ENCODE measurements at regions not wholly inside any gene's neighbourhood (a gene's known extent, or its start where the extent isn't known, plus 50 kb on each side); places are given as distances from the start of the nearest gene placed in this dataset.

DNA sequence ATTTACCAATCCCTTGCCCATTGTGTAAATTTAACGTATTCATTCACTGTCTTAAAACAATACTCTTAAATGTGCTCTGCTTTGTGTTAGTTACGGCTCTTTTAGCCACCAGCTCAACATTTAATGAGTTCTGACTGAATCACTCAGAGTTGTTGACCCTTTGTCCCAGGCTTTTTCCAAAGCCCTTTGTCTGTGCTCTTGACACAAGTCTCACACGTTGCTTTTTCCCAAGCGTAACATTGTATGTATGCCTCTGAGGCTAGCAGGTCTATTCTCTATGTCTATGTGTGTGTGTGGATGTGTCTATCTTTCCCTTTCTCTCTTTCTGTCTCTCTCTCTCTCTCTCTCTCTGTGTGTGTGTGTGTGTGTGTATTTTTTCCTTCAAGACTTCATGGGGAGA is 435.4 kb upstream of the GOLIM4 start:
- no peak overlapping the region for H4K8ac ChIP-seq (ENCODE audit: low read depth in 2 of 2, low read length in 2 of 2)
- no peaks in the 10 kb centered on the region for H3K9me3 ChIP-seq (ENCODE audit: control insufficient read depth, insufficient read depth, low read length)
- DNase-seq, result no peak
- POLR2A ChIA-PET (ENCODE audit: unreplicated experiment), result interaction anchor here (0.6 kb wide), 1 partner anchor 218 kb away, joined by 4 read pairs; no protein-coding TSS in a partner anchor
- no peak overlapping the region for H2AK9ac ChIP-seq (replicated peaks; ENCODE audit: low read depth, low read length, poor library complexity)
- peak overlapping the region; percentile 50 for H2BK5ac ChIP-seq (ENCODE audit: low read depth, low read length, poor library complexity, severe bottlenecking)
- no peak overlapping the region for H3K23ac ChIP-seq (ENCODE audit: low read depth, low read length)
- H3K56ac ChIP-seq (ENCODE audit: extremely low read depth, insufficient read depth, low read length), result no peak overlapping the region
- no peak overlapping the region for H4K5ac ChIP-seq (ENCODE audit: low read depth, low read length)
- CTCF ChIA-PET, result no interaction called here
- H2AFZ ChIP-seq (replicated peaks; ENCODE audit: low read length, poor library complexity), result no peak overlapping the region
- H2BK120ac ChIP-seq (ENCODE audit: low read depth, low read length), result no peak overlapping the region
- no peaks in the 10 kb centered on the region for H4K20me1 ChIP-seq (ENCODE audit: insufficient read depth, low read length)
- no peak overlapping the region for H2AK5ac ChIP-seq (ENCODE audit: low read depth, low read length)
- H4K91ac ChIP-seq (ENCODE audit: insufficient read depth, low read depth, low read length), result no peak overlapping the region
- in situ Hi-C loops (cut with MboI; ENCODE audit: low sequenced_read_pairs) (no loop called here), intact Hi-C loops (cut with micrococcal nuclease) (no loop called here), dilution Hi-C loops (cut with HindIII; ENCODE audit: low sequenced_read_pairs, unreplicated experiment) (no loop called here)
- no peaks in the 10 kb centered on the region for H3K79me1 ChIP-seq (ENCODE audit: low read depth in 1 of 2, low read length in 2 of 2)
- TF ChIP-seq MXI1 (IDR thresholded peaks at IDR 0.05; ENCODE audit: borderline replicate concordance, low read depth, low read length) (no peak), SMC3 (IDR thresholded peaks at IDR 0.05; ENCODE audit: low read depth, low read length) (no peak)
- TF ChIP-seq, protein P1, sequence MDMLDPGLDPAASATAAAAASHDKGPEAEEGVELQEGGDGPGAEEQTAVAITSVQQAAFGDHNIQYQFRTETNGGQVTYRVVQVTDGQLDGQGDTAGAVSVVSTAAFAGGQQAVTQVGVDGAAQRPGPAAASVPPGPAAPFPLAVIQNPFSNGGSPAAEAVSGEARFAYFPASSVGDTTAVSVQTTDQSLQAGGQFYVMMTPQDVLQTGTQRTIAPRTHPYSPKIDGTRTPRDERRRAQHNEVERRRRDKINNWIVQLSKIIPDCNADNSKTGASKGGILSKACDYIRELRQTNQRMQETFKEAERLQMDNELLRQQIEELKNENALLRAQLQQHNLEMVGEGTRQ (IDR thresholded peaks at IDR 0.05; ENCODE audit: low read depth, low read length), result no peak
- H3K27ac ChIP-seq (ENCODE audit: insufficient read depth, low read length), result no peak overlapping the region
- 100% methylated on average over 1 of the region's 4 CpGs; no CpG with 5 or more reads in 1 of the 2 experiments for WGBS, 2 experiments (ENCODE audit: extremely low coverage in 2 of 2, insufficient read length in 1 of 2)
- H3K4me3 ChIP-seq (ENCODE audit: insufficient read depth, low read depth, low read length), result no peak overlapping the region
- H3K4ac ChIP-seq (ENCODE audit: low read depth, low read length), result no peak overlapping the region
- H3K36me3 ChIP-seq (ENCODE audit: control insufficient read depth, insufficient read depth, low read length), result no peaks in the 10 kb centered on the region
- H2BK15ac ChIP-seq (ENCODE audit: low read depth, low read length), result no peak overlapping the region
- ATAC-seq (ENCODE audit: low read depth), result no peak
- H3K4me2 ChIP-seq (ENCODE audit: low read depth, low read length), result no peak overlapping the region
- no peak overlapping the region for H3K9ac ChIP-seq (ENCODE audit: low read depth, low read length)
- H3K9me1 ChIP-seq (ENCODE audit: insufficient read depth, low read length), result no peaks in the 10 kb centered on the region
- no peak overlapping the region for H2BK20ac ChIP-seq (ENCODE audit: low read depth, low read length)
- no peak overlapping the region for H3K14ac ChIP-seq (replicated peaks; ENCODE audit: low read depth, low read length)
- no TSS peak for BruUV-seq (replicated peaks)
- no peak overlapping the region for H3K18ac ChIP-seq (ENCODE audit: low read depth, low read length)
- H3K4me1 ChIP-seq (ENCODE audit: control insufficient read depth, insufficient read depth, low read length), result no peaks in the 10 kb centered on the region
- no peaks in the 10 kb centered on the region for H3K27me3 ChIP-seq (ENCODE audit: control insufficient read depth, insufficient read depth, low read length)
